HUDEP-2 (cell line): ENCODE measurements at regions not wholly inside any gene's neighbourhood (a gene's known extent, or its start where the extent isn't known, plus 50 kb on each side); places are given as distances from the start of the nearest gene placed in this dataset.

Experiments used
- DNase-seq, 76 experiments: peaks; one replicate each; lab custom pipeline; 2025; ENCODE audit not compliant: unreplicated experiment in 76 of 76; lab: John Stamatoyannopoulos, UW

DNA sequence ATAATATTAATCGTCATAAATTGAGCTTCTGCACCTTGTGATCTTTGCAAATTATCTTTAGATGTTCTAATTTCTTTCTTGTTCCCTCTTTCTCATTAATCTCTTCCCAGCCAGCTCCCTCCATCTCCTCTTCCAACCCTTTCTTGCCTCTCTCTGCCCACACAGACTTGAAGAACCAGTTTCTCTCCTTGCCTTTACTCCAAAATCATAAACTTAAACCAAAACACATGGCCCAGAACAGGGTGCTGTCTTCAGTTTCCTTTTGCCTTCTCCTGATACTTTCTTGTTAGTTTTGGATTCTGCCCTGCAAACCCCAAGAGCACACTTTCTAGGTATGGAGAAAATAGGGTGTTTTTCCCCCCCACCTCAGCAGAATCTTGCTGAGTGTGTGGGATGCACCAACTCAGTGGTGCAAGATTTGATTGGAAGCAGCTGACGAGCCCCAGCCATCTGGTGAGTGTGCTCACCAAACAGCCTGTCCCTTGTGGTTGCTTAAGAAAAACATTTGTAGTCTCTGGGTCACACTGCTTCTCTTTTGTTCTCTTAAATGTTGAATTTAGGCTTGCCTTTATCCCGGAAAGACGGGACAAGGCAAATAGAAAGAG lies 175.8 kb upstream of the MAF start:
- DNase-seq: no peak

GRCh38 chr16:79772784-79773183 lies 172.2 kb upstream of the MAF start:
- no peak for DNase-seq

GRCh38 chr16:79772048-79772447 lies 171.5 kb upstream of the MAF start:
- no peak for DNase-seq

DNA sequence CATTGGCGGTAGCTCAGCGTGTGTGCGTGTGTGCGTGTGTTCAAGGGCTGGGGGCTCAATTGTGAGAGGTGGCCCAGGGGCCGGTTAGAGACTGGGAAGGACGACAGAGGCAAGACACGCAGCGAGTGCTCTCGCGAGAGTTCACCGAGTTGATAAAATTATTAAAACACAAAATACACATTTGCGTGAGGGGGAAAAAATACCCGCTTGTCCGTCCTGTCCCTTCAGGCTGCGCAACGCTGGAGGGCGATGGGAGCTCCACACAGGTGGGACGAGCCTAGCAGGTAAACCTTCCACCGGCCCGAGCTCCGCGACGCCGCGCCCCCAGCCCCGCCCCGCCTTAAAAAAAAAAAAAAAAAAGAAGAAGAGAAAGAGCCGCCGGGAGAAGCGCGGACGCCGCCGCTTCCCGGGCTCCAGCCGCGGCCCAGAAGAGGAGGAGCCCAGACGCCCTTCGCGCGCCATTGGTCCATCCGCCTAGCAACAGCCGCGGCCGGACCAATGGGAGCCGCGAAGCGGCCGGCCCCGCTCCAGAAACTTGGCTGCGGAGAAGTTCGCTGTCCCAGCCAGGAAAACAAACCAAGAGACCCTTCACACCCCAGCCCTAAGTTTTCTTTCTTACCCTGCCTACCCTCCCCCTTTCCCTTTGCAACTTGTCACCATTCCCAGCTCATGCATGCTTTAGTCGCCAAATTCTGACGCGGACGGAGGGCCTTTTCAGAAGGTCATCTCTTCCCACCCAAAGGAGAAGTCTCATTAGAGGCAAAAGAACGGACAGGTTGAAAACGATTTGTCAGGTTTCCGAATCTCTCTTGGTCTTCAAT lies 169.9 kb upstream of the MAF start:
- DNase-seq: peak in 71 of 76 experiments; percentile 2 to 83 (median 65)

GRCh38 chr16:79769928-79770243 lies 169.3 kb upstream of the MAF start:
- DNase-seq: no peak

DNA sequence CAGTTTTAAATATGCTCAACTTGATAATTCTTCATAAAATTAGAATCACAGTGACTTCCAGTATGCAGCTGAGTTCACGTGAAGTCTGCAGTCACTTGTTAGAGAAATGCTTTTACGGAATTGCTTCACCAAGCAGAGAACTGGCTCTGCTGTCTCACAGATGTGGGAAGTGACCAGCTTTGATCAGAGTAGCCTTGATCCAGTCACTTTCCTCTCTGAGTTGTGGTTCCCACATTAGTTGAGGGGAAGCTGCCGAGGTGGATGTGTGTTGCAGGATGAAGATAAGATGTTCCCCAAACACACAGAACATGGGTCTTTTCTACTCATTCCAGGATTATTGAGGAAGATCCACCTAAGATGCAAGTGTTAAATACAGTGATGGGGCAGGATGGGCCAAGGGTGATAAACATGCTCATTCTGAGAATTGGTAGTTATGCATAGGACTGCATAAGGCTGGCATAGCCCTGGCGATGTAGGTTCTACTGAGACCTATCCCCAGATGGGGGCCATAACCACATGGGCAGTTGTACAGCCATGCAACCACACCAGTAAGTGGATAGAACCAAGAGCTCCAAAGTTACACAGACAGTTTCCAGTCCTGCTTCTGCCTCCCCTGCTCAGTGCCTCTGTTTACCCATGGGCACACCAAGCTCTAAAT lies 168.9 kb upstream of the MAF start:
- no peak for DNase-seq

DNA sequence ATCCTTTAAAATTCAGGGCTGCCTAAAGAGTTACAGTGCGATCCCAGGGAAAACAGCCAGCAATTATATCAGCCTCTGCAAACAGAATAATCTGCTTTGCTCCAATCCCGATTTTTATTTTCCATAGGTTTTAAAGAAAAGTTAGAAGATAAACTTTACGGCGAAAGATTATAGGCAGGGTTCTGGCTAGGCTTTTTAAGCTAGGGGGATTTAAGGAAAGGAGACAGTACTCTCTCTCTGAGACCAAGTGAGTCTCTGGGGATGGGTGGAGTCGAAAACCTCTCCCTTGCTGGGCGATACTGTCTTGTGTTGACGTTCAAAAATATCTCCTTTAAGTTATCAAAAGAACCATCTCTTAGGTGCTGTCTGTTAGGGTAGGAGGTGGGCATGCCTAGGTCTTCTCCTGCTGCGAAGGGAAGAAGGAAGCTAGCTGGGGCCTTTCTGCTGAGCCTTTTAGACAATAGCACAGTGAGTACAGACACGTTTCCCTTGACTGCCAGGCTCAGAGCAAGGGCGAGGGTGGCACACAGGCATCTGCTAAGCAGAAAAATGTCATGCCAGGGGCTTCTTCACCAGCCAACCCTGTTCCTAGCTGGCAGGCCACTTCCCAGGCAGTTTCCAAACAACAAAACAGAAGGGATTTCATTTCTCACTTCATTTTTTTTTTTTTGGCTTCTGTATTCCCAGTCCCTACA lies 167.9 kb upstream of the MAF start:
- DNase-seq: no peak

- peak in 1 of 76 experiments; percentile 1 for DNase-seq
Measured at GRCh38 chr16:79767421-79768275, 167.1 kb upstream of the MAF start.

GRCh38 chr16:79765901-79766394 lies 165.4 kb upstream of the MAF start:
- no peak for DNase-seq

DNA sequence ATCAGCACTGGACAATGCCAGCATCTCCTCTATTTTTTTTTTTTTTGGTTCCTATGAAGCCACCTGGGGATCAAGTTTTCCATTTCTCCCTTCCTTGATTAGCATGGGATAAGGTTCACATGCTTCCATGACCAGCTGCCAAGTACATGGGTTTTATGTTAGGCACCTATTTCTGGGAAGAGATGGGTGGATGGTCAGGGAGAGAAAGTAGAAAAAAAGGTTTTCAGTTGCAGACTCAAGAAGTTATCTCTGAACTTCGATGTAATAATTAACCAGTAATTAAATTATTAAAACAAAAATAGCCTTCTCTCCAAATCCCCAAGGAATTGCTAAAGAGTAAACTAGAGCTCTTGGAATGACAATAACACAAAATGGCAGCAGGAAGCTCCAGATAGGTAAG lies 164.9 kb upstream of the MAF start:
- no peak for DNase-seq

- no peak for DNase-seq
Measured at GRCh38 chr16:79764415-79765110, 164.0 kb upstream of the MAF start.

- no peak for DNase-seq
Measured at GRCh38 chr16:79762217-79762616, 161.7 kb upstream of the MAF start.

GRCh38 chr16:79758615-79759346 lies 158.2 kb upstream of the MAF start:
- DNase-seq: no peak

DNA sequence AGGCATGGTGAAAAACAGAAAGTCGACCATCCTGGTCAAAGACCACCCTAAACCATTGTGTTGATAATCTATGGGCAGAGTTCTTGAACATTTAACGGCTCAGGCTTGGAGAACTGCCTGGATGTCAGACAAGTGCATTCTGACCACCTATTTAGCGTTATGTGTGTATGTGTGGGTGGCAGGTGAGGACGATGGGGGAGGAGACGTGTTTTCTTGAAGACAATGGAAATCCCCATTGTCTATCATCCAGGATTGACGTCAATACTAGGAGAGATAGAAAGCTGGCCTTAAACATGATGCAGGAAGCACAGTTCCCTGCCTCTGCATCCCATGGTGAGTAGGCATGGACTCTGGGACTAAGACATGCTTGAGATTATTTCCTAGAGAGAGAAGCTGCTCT lies 157.4 kb upstream of the MAF start:
- no peak for DNase-seq

DNA sequence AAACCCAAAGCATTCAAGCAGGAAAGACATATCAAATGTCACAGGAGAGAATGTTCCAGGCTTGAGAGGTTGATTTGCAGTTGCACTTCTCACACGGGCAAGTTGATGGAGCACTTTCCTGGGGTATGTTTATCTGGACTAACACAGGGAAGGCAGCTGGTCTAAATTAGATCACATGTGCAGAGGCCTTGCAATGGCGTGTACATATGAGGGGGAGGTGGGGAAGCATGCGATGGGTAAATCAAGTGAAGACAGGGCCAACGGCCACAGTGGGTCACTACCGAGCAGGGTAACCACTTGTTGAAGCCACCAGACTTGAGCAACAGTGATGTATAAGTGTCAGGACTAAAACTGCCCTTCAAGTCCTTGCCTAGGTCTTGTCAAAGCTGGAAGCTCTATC lies 156.6 kb upstream of the MAF start:
- no peak for DNase-seq

DNA sequence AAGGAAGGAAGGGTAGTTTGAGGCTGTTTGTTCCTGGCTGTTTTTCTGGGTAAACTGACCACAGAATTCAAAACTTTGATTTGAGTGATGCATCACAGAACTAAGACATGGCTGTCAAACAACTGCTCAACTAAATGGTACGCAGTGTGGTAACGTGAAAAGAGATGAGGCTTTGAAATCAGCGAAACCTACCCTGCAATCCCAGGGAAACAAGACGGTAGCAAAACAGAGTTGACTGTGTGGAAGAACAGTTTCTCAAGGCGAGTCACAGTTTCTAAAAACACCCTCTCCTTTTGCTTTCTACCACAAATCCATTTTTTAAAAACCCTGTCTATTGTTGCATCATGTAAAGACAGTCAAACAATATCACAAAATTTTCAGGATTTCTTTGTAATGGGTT lies 156.0 kb upstream of the MAF start:
- no peak for DNase-seq

- no peak for DNase-seq
Measured at GRCh38 chr16:79754501-79754900, 154.0 kb upstream of the MAF start.

- no peak for DNase-seq
Measured at GRCh38 chr16:79754081-79754480, 153.5 kb upstream of the MAF start.

DNA sequence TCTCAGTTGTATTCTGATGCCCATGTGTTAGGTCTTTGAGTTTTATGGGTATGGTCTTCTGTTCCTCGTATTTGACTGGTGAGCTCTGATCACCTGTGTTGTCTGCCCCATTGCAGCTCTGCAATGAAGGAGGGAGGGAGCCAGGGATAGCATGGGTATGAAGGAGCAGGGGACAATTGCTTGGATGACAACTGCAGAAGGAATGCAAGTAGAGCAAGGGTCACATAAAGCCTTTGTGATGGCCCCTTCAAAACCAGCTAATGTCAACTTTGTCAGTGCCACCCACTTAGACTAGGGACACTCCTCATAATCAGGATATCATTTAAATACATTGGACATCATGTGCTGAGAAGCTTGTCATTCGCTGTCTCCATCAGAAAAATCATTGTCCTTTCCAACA lies 152.7 kb upstream of the MAF start:
- DNase-seq: no peak
